HepG2 (cell line): ENCODE measurements at regions not wholly inside any gene's neighbourhood (a gene's known extent, or its start where the extent isn't known, plus 50 kb on each side); places are given as distances from the start of the nearest gene placed in this dataset.

Experiments
- ATAC-seq: fragments of 200-7000 bp; cut with Tn5 transposase; 3 replicates; pipeline ENCODE4 v1.9.1; 2020; ENCODE audit warnings: mild to moderate bottlenecking, moderate library complexity
- BruUV-seq: library from RNA; stranded (reverse); fragments of 400-500 nt; replicated peaks from 2 replicates; lab custom pipeline; 2021; lab: Mats Ljungman, UMichigan
- CTCF ChIA-PET: fragments of 300-600 bp; formaldehyde crosslinking; extraction: SDS; loops from one replicate; lab custom pipeline; 2021; ENCODE audit warnings: low total read pairs, inconsistent platforms, low intra/inter-chr PET ratio; lab: Yijun Ruan, JAX
- POLR2A ChIA-PET: fragments of 350-600 bp; sonication (Branson Sonifier 250); formaldehyde crosslinking; loops from one replicate; lab custom pipeline; 2020; ENCODE audit warnings: antibody characterized with exemption, inconsistent platforms; lab: Yijun Ruan, JAX
- DNase-seq: peaks from one replicate; pipeline ENCODE4 v3.0.0-alpha.2; 2015; ENCODE audit warnings: low spot score
- FAIRE-seq: peaks from 3 replicates; lab custom pipeline; 2011; peaks lifted over from hg19 to GRCh38; lab: Jason Lieb, UNC
- H2AFZ ChIP-seq: one replicate; pipeline ENCODE4 v1.6.1; 2011; ENCODE audit warnings: low read length, inconsistent platforms
- H3K27ac ChIP-seq: fragments of 300-600 bp; 3 replicates; pipeline ENCODE4 v1.8.0; 2011; ENCODE audit warnings: mixed run types, mild to moderate bottlenecking, mixed read lengths, low read length, inconsistent platforms; ENCODE audit not compliant: insufficient read depth; ENCODE audit errors: extremely low read length
- H3K27me3 ChIP-seq, 2 experiments: fragments of 200-600 bp in 1 of 2; 2 replicates in 1 of 2; 3 replicates in 1 of 2; pipeline versions ENCODE4 v1.6.0 to v1.8.0; 2011; ENCODE audit warnings: low read length in 2 of 2, mild to moderate bottlenecking in 2 of 2, moderate library complexity in 2 of 2, inconsistent platforms in 1 of 2; ENCODE audit not compliant: insufficient read depth in 2 of 2, control insufficient read depth in 1 of 2
- H3K36me3 ChIP-seq, 2 experiments: fragments of 200-600 bp in 1 of 2; replicated peaks in 1 of 2; 2 replicates in 1 of 2; 3 replicates in 1 of 2; pipeline versions ENCODE4 v1.5.1 to v1.8.0; 2011; ENCODE audit warnings: low read length in 2 of 2, inconsistent platforms in 1 of 2; ENCODE audit not compliant: insufficient read depth in 2 of 2, control insufficient read depth in 1 of 2
- H3K4me1 ChIP-seq: 2 replicates; pipeline ENCODE4 v1.5.1; 2012; ENCODE audit warnings: low read length, inconsistent platforms; ENCODE audit not compliant: insufficient read depth
- H3K4me2 ChIP-seq: 2 replicates; pipeline ENCODE4 v1.6.0; 2011; ENCODE audit warnings: low read depth, low read length, inconsistent platforms
- H3K4me3 ChIP-seq, 3 experiments: fragments of 200-600 bp in 1 of 3; sonication (generic), shearing (Covaris generic) in 1 of 3; replicated peaks in 1 of 3; 2 replicates each; pipeline ENCODE4 v1.5.1; 2011 to 2016; ENCODE audit warnings: low read length in 3 of 3, inconsistent platforms in 2 of 3, low read depth in 2 of 3, mild to moderate bottlenecking in 2 of 3, control low read depth in 1 of 3, mixed read lengths in 1 of 3; ENCODE audit not compliant: insufficient read depth in 1 of 3
- H3K79me2 ChIP-seq: one replicate; pipeline ENCODE4 v1.6.1; 2011; ENCODE audit warnings: low read length, inconsistent platforms; ENCODE audit not compliant: insufficient read depth
- H3K9ac ChIP-seq: 2 replicates; pipeline ENCODE4 v1.6.0; 2011; ENCODE audit warnings: mild to moderate bottlenecking, low read depth, low read length, inconsistent platforms; ENCODE audit not compliant: insufficient read depth
- H3K9me3 ChIP-seq: 2 replicates; pipeline ENCODE4 v1.5.1; 2012; ENCODE audit warnings: mild to moderate bottlenecking, low read length
- H4K20me1 ChIP-seq: 2 replicates; pipeline ENCODE4 v1.6.0; 2011; ENCODE audit warnings: inconsistent platforms, mild to moderate bottlenecking, low read length, moderate library complexity; ENCODE audit not compliant: insufficient read depth
- ASH2L ChIP-seq: fragments of 300-600, 200-600 bp; sonication (generic); IDR thresholded peaks from 2 replicates; pipeline ENCODE4 v1.7.0; 2017; ENCODE audit warnings: low read depth, mild to moderate bottlenecking, moderate library complexity, mixed read lengths, low read length; ENCODE audit not compliant: insufficient read length
- NFAT5 ChIP-seq: sonication (generic); formaldehyde crosslinking; IDR thresholded peaks from 2 replicates; pipeline ENCODE4 v1.4.0; 2020; ENCODE audit warnings: missing genetic modification reagents
- NR2F6 ChIP-seq, 2 experiments: IDR thresholded peaks; 2 replicates each; pipeline ENCODE4 v1.6.1; 2016; ENCODE audit warnings: antibody characterized with exemption in 1 of 2, mild to moderate bottlenecking in 1 of 2
- TGIF2 ChIP-seq: IDR thresholded peaks from 2 replicates; pipeline ENCODE4 v1.6.1; 2016; ENCODE audit warnings: control low read depth, missing compliant biosample characterization
- WIZ ChIP-seq: sonication (generic); formaldehyde crosslinking; IDR thresholded peaks from 2 replicates; pipeline ENCODE4 v1.5.1; 2020; ENCODE audit warnings: mild to moderate bottlenecking, missing genetic modification reagents
- ZNF773 ChIP-seq: sonication (generic); formaldehyde crosslinking; IDR thresholded peaks from 2 replicates; pipeline ENCODE4 v1.4.0; 2020; ENCODE audit warnings: missing genetic modification reagents, borderline replicate concordance
- WGBS: methylation state at CpG from one replicate; pipeline ENCODE4 v1.1.6; 2017; ENCODE audit warnings: low lambda C conversion rate; 5-methylcytosine and 5-hydroxymethylcytosine counted together
- in situ Hi-C: cut with HindIII; loops from 2 replicates; pipeline ENCODE4 v1.10.0; 2017; ENCODE audit warnings: low pct_unique_long_range_greater_than_20kb; ENCODE audit not compliant: extremely low pct_ligation_motif_present
- intact Hi-C: fragments of 100-400 bp; cut with micrococcal nuclease; formaldehyde crosslinking; loops from one replicate; pipeline ENCODE4 v1.10.0; 2022; ENCODE audit not compliant: unreplicated experiment

- Histone ChIP-seq H3K4me1 (no peaks in the 10 kb centered on the region), H3K27ac (no peak overlapping the region), H3K27me3 (no peaks in the 10 kb centered on the region), H3K79me2 (no peaks in the 10 kb centered on the region), H3K9me3 (no peaks in the 10 kb centered on the region), H3K4me2 (no peak overlapping the region), H3K4me3 (no peak overlapping the region), H4K20me1 (no peaks in the 10 kb centered on the region)
- no peak for FAIRE-seq
- 85% methylated on average over 4 of the region's 20 CpGs for WGBS
- in situ Hi-C loops: no loop called here
- ChIA-PET POLR2A (no interaction called here), CTCF (no interaction called here)
- intact Hi-C loops: loop anchor here (10.0 kb wide), 1 partner anchor 90 kb away; no protein-coding TSS in a partner anchor
- no TSS peak for BruUV-seq
- no peak for TF ChIP-seq NR2F6 (IDR thresholded peaks at IDR 0.05)
- no peak for TF ChIP-seq NR2F6 (CRISPR knock-in tag; IDR thresholded peaks at IDR 0.05)
- no peak for TF ChIP-seq NFAT5 (CRISPR knock-in tag)
- TF ChIP-seq WIZ (CRISPR knock-in tag): no peak
- no peak for TF ChIP-seq ASH2L
- no peak for TF ChIP-seq TGIF2 (CRISPR knock-in tag)
- TF ChIP-seq ZNF773 (CRISPR knock-in tag): no peak
- TF ChIP-seq, all 625 proteins: peak for 0
- DNase-seq (no peak), ATAC-seq (no peak)
- H3K36me3 ChIP-seq: no peaks in the 10 kb centered on the region
- no peak overlapping the region for H3K9ac ChIP-seq
- no peak overlapping the region for H2AFZ ChIP-seq
Measured at GRCh38 chr9:73474625-73475024, 323.0 kb downstream of the ANXA1 start.
